Trophoblast cell (in vitro differentiated cells and primary cell): ENCODE measurements at regions not wholly inside any gene's neighbourhood (a gene's known extent, or its start where the extent isn't known, plus 50 kb on each side); places are given as distances from the start of the nearest gene placed in this dataset.
A peak's percentile ranks its signal among the peaks of the same experiment; 100 is the strongest.

Experiments used
- DNase-seq, 2 donors: peaks; one replicate each; pipeline ENCODE4 v3.0.0-alpha.2; 2016
- H2AFZ ChIP-seq: 2 replicates; pipeline ENCODE4 v1.6.1; 2013; ENCODE audit warnings: low read length, moderate library complexity, mild to moderate bottlenecking; ENCODE audit not compliant: insufficient read depth, poor library complexity
- H2AK5ac ChIP-seq: 2 replicates; pipeline ENCODE4 v1.6.1; 2013; ENCODE audit warnings: mild to moderate bottlenecking, low read length
- H2BK120ac ChIP-seq: 2 replicates; pipeline ENCODE4 v1.6.1; 2013; ENCODE audit warnings: low read length, mild to moderate bottlenecking, moderate library complexity; ENCODE audit not compliant: insufficient read depth, poor library complexity
- H2BK12ac ChIP-seq: 2 replicates; pipeline ENCODE4 v1.6.1; 2013; ENCODE audit warnings: mild to moderate bottlenecking, low read length, moderate library complexity
- H2BK5ac ChIP-seq: 2 replicates; pipeline ENCODE4 v1.6.1; 2013; ENCODE audit warnings: low read length, low read depth, moderate library complexity, mild to moderate bottlenecking; ENCODE audit not compliant: poor library complexity
- H3K14ac ChIP-seq: 2 replicates; pipeline ENCODE4 v1.6.1; 2013; ENCODE audit warnings: mild to moderate bottlenecking, low read length
- H3K18ac ChIP-seq: 2 replicates; pipeline ENCODE4 v1.6.1; 2013; ENCODE audit warnings: mild to moderate bottlenecking, low read length
- H3K23ac ChIP-seq: 2 replicates; pipeline ENCODE4 v1.6.1; 2013; ENCODE audit warnings: low read length
- H3K27ac ChIP-seq: 2 replicates; pipeline ENCODE4 v1.5.1; 2013; ENCODE audit warnings: low read depth, mild to moderate bottlenecking, inconsistent platforms, low read length, moderate library complexity
- H3K27me3 ChIP-seq: 2 replicates; pipeline ENCODE4 v1.6.1; 2013; ENCODE audit warnings: inconsistent platforms, mild to moderate bottlenecking, low read length, moderate library complexity; ENCODE audit not compliant: insufficient read depth
- H3K36me3 ChIP-seq, 2 experiments: 1 replicate in 1 of 2; 2 replicates in 1 of 2; pipeline ENCODE4 v1.6.1; 2013; ENCODE audit warnings: low read length in 2 of 2, mild to moderate bottlenecking in 2 of 2, moderate library complexity in 1 of 2; ENCODE audit not compliant: insufficient read depth in 2 of 2, control insufficient read depth in 1 of 2
- H3K4ac ChIP-seq: 2 replicates; pipeline ENCODE4 v1.6.1; 2013; ENCODE audit warnings: low read depth, mild to moderate bottlenecking, low read length, moderate library complexity
- H3K4me1 ChIP-seq, 2 experiments: 1 replicate in 1 of 2; 2 replicates in 1 of 2; pipeline ENCODE4 v1.6.1; 2013; ENCODE audit warnings: low read length in 2 of 2, mild to moderate bottlenecking in 2 of 2, moderate library complexity in 1 of 2; ENCODE audit not compliant: insufficient read depth in 2 of 2, control insufficient read depth in 1 of 2
- H3K4me2 ChIP-seq: 2 replicates; pipeline ENCODE4 v1.6.1; 2013; ENCODE audit warnings: inconsistent platforms, mild to moderate bottlenecking, low read length, moderate library complexity
- H3K4me3 ChIP-seq: 2 replicates; pipeline ENCODE4 v1.5.1; 2013; ENCODE audit warnings: mild to moderate bottlenecking, low read depth, low read length, inconsistent platforms
- H3K79me1 ChIP-seq: one replicate; pipeline ENCODE4 v1.6.1; 2013; ENCODE audit warnings: low read length
- H3K79me2 ChIP-seq: 2 replicates; pipeline ENCODE4 v1.6.1; 2013; ENCODE audit warnings: low read length, mild to moderate bottlenecking; ENCODE audit not compliant: control insufficient read depth, insufficient read depth, poor library complexity
- H3K9ac ChIP-seq: 2 replicates; pipeline ENCODE4 v1.6.1; 2013; ENCODE audit warnings: mild to moderate bottlenecking, low read length
- H3K9me3 ChIP-seq: 2 replicates; pipeline ENCODE4 v1.6.1; 2013; ENCODE audit warnings: low read depth, mild to moderate bottlenecking, control low read depth, inconsistent platforms, low read length; ENCODE audit not compliant: insufficient read depth
- H4K12ac ChIP-seq: 2 replicates; pipeline ENCODE4 v1.6.1; 2013; ENCODE audit warnings: low read depth, mild to moderate bottlenecking, low read length, moderate library complexity
- H4K8ac ChIP-seq: 2 replicates; pipeline ENCODE4 v1.6.1; 2013; ENCODE audit warnings: low read depth, mild to moderate bottlenecking, low read length, moderate library complexity
- H4K91ac ChIP-seq: one replicate; pipeline ENCODE4 v1.6.1; 2013; ENCODE audit warnings: low read depth, mild to moderate bottlenecking, low read length, moderate library complexity
- WGBS: extraction: QIAGEN DNeasy Blood & Tissue Kit; methylation state at CpG from one replicate; pipeline ENCODE4 v1.1.7; 2013; ENCODE audit warnings: missing lambda C conversion rate; ENCODE audit not compliant: insufficient read length, insufficient coverage; ENCODE audit errors: extremely low coverage; 5-methylcytosine and 5-hydroxymethylcytosine counted together

GRCh38 chr1:25096307-25097150 lies 135.8 kb downstream of the SYF2 start:
- Histone ChIP-seq H3K4me3 (no peak overlapping the region), H3K18ac (no peak overlapping the region), H2BK120ac (no peak overlapping the region), H3K9me3 (no peaks in the 10 kb centered on the region), H2AFZ (no peak overlapping the region), H2BK5ac (no peak overlapping the region), H3K79me1 (no peaks in the 10 kb centered on the region), H4K12ac (no peak overlapping the region), H2BK12ac (no peak overlapping the region), H2AK5ac (no peak overlapping the region), H3K23ac (no peak overlapping the region), H3K36me3 (no peaks in the 10 kb centered on the region), H3K14ac (no peak overlapping the region), H3K4ac (no peak overlapping the region), H3K27ac (no peak overlapping the region), H4K8ac (no peak overlapping the region), H3K4me2 (no peak overlapping the region), H3K79me2 (no peaks in the 10 kb centered on the region), H4K91ac (no peak overlapping the region), H3K4me1 (no peaks in the 10 kb centered on the region), H3K27me3 (no peaks in the 10 kb centered on the region), H3K9ac (no peak overlapping the region)
- WGBS = no CpG with 5 or more reads among the region's 8 CpGs
- DNase-seq = peak; percentile 31 to 63

- no peak overlapping the region for H4K91ac ChIP-seq
- no peaks in the 10 kb centered on the region for H3K4me1 ChIP-seq
- no peaks in the 10 kb centered on the region for H3K79me1 ChIP-seq
- H4K12ac ChIP-seq = no peak overlapping the region
- H4K8ac ChIP-seq = no peak overlapping the region
- no peak overlapping the region for H2AFZ ChIP-seq
- no peak overlapping the region for H3K4me2 ChIP-seq
- no peaks in the 10 kb centered on the region for H3K27me3 ChIP-seq
- no peak overlapping the region for H3K4ac ChIP-seq
- no peak overlapping the region for H3K23ac ChIP-seq
- H3K27ac ChIP-seq = no peak overlapping the region
- no peak for DNase-seq
- H3K14ac ChIP-seq = no peak overlapping the region
- no peak overlapping the region for H2BK5ac ChIP-seq
- no peaks in the 10 kb centered on the region for H3K79me2 ChIP-seq
- no peaks in the 10 kb centered on the region for H3K9me3 ChIP-seq
- no CpG with 5 or more reads among the region's 5 CpGs for WGBS
- no peak overlapping the region for H2BK120ac ChIP-seq
- H3K36me3 ChIP-seq = no peaks in the 10 kb centered on the region
- H3K9ac ChIP-seq = no peak overlapping the region
- H3K18ac ChIP-seq = no peak overlapping the region
- no peak overlapping the region for H2BK12ac ChIP-seq
- no peak overlapping the region for H3K4me3 ChIP-seq
- H2AK5ac ChIP-seq = no peak overlapping the region
These were observed 136.6 kb downstream of the SYF2 start for GRCh38 chr1:25095635-25096200.

- DNase-seq = no peak
- Histone ChIP-seq H3K23ac (no peak overlapping the region), H3K36me3 (no peaks in the 10 kb centered on the region), H3K9me3 (no peaks in the 10 kb centered on the region), H3K18ac (no peak overlapping the region), H2BK12ac (no peak overlapping the region), H2AFZ (no peak overlapping the region), H3K79me1 (no peaks in the 10 kb centered on the region), H3K4ac (no peak overlapping the region), H2BK120ac (no peak overlapping the region), H3K27ac (no peak overlapping the region), H3K79me2 (no peaks in the 10 kb centered on the region), H3K14ac (no peak overlapping the region), H3K9ac (no peak overlapping the region), H3K4me2 (no peak overlapping the region), H3K27me3 (no peaks in the 10 kb centered on the region), H4K91ac (no peak overlapping the region), H3K4me3 (no peak overlapping the region), H4K12ac (no peak overlapping the region), H2AK5ac (no peak overlapping the region), H2BK5ac (no peak overlapping the region), H4K8ac (no peak overlapping the region), H3K4me1 (no peaks in the 10 kb centered on the region)
- WGBS = no CpG with 5 or more reads among the region's 10 CpGs
These were observed 137.3 kb downstream of the SYF2 start for GRCh38 chr1:25094995-25095394.

- H3K27ac ChIP-seq = no peak overlapping the region
- H3K18ac ChIP-seq = no peak overlapping the region
- WGBS = no CpG with 5 or more reads among the region's 3 CpGs
These were observed 138.1 kb downstream of the SYF2 start for GRCh38 chr1:25094229-25094628.

More at GRCh38 chr1:25094229-25094628, 138.1 kb downstream of the SYF2 start:
- no peak overlapping the region for H3K4me2 ChIP-seq
- H3K14ac ChIP-seq = no peak overlapping the region
- H3K79me1 ChIP-seq = no peaks in the 10 kb centered on the region
- H2AFZ ChIP-seq = no peak overlapping the region
- H3K4ac ChIP-seq = no peak overlapping the region
- no peak overlapping the region for H4K12ac ChIP-seq
- no peaks in the 10 kb centered on the region for H3K79me2 ChIP-seq
- H2BK5ac ChIP-seq = no peak overlapping the region
- no peaks in the 10 kb centered on the region for H3K27me3 ChIP-seq
- H2AK5ac ChIP-seq = no peak overlapping the region
- no peak overlapping the region for H2BK120ac ChIP-seq
- no peak overlapping the region for H3K23ac ChIP-seq
- no peak overlapping the region for H4K8ac ChIP-seq
- no peaks in the 10 kb centered on the region for H3K4me1 ChIP-seq
- no peak overlapping the region for H4K91ac ChIP-seq
- H3K9ac ChIP-seq = no peak overlapping the region
- H3K36me3 ChIP-seq = no peaks in the 10 kb centered on the region
- DNase-seq = no peak
- no peaks in the 10 kb centered on the region for H3K9me3 ChIP-seq
- no peak overlapping the region for H2BK12ac ChIP-seq
- no peak overlapping the region for H3K4me3 ChIP-seq
